Retinal pigment epithelial cell (primary cell): ENCODE measurements at regions not wholly inside any gene's neighbourhood (a gene's known extent, or its start where the extent isn't known, plus 50 kb on each side); places are given as distances from the start of the nearest gene placed in this dataset.

Experiments used
- DNase-seq: peaks from one replicate; pipeline ENCODE4 v3.0.0-alpha.2; 2010; ENCODE audit warnings: low read depth
- H3K4me3 ChIP-seq: 2 replicates; pipeline ENCODE4 v1.5.1; 2011; ENCODE audit warnings: mild to moderate bottlenecking, low read length, control low read depth, moderate library complexity
- CTCF ChIP-seq: conservative IDR thresholded peaks from 2 replicates; pipeline ENCODE4 v1.5.1; 2011; ENCODE audit warnings: low read depth, low read length, control low read depth, inconsistent platforms

GRCh38 chr14:100398044-100398443 lies 74.9 kb downstream of the SLC25A47 start:
- DNase-seq = no peak
- H3K4me3 ChIP-seq = no peak overlapping the region
- TF ChIP-seq CTCF = no peak

- TF ChIP-seq CTCF = no peak
- DNase-seq = no peak
- no peak overlapping the region for H3K4me3 ChIP-seq
Observed at GRCh38 chr14:100399052-100399849, 76.1 kb downstream of the SLC25A47 start.

GRCh38 chr14:100400115-100400514 lies 77.0 kb downstream of the SLC25A47 start:
- no peak for DNase-seq
- no peak overlapping the region for H3K4me3 ChIP-seq
- no peak for TF ChIP-seq CTCF

- H3K4me3 ChIP-seq = no peak overlapping the region
- DNase-seq = no peak
- no peak for TF ChIP-seq CTCF
Observed at GRCh38 chr14:100401031-100401692, 78.0 kb downstream of the SLC25A47 start.

GRCh38 chr14:100401792-100402191 lies 78.7 kb downstream of the SLC25A47 start:
- no peak for DNase-seq
- TF ChIP-seq CTCF = no peak
- H3K4me3 ChIP-seq = no peak overlapping the region

- no peak overlapping the region for H3K4me3 ChIP-seq
Observed at GRCh38 chr14:100402631-100403030, 79.5 kb downstream of the SLC25A47 start.

More at GRCh38 chr14:100402631-100403030, 79.5 kb downstream of the SLC25A47 start:
- no peak for TF ChIP-seq CTCF
- no peak for DNase-seq
